Prostate gland (tissue), 2 donors: ENCODE measurements at regions not wholly inside any gene's neighbourhood (a gene's known extent, or its start where the extent isn't known, plus 50 kb on each side); places are given as distances from the start of the nearest gene placed in this dataset.

Experiments used
- CTCF ChIP-seq, 4 experiments: fragments of 200-600 bp in 2 of 4; fragments of 450-650 bp in 2 of 4; sonication (generic) in 2 of 4; IDR thresholded peaks; 1 replicate in 3 of 4; 2 replicates in 1 of 4; pipeline ENCODE4 v1.5.1; 2016 to 2019; ENCODE audit warnings: antibody characterized with exemption in 4 of 4, mild to moderate bottlenecking in 2 of 4, moderate library complexity in 2 of 4
- POLR2A ChIP-seq: fragments of 450-650 bp; IDR thresholded peaks from one replicate; pipeline ENCODE4 v1.6.1; 2016; ENCODE audit warnings: antibody characterized with exemption, mild to moderate bottlenecking

GRCh38 chr13:34300559-34300958 lies 482.6 kb downstream of the RFC3 start:
- TF ChIP-seq CTCF (IDR thresholded peaks at IDR 0.05), result no peak
- TF ChIP-seq POLR2A, result no peak
